ENCODE measurements at regions not wholly inside any gene's neighbourhood (a gene's known extent, or its start where the extent isn't known, plus 50 kb on each side); places are given as distances from the start of the nearest gene placed in this dataset.

DNA sequence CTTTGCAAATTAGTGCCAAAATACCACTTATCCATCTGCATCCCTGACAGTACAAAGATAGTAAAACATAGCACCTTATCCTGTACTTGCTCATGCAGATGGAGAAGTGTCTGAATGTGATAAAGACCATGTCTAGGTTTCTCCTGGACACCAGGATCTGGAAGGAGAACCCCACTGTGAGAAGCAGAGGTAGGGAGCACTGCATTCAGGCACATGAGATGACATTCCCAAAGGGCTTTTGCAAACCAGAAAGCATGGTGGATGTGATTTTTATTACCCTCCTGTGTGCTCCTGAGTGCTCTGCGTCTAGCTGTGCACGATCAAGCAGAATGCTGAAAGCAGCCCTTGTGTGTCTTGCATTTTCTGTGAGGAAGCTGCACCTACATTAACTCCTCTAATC is 857.6 kb upstream of the ID2 start:
- in situ Hi-C loops (cut with HindIII; ENCODE audit: low sequenced_read_pairs): no loop called here

DNA sequence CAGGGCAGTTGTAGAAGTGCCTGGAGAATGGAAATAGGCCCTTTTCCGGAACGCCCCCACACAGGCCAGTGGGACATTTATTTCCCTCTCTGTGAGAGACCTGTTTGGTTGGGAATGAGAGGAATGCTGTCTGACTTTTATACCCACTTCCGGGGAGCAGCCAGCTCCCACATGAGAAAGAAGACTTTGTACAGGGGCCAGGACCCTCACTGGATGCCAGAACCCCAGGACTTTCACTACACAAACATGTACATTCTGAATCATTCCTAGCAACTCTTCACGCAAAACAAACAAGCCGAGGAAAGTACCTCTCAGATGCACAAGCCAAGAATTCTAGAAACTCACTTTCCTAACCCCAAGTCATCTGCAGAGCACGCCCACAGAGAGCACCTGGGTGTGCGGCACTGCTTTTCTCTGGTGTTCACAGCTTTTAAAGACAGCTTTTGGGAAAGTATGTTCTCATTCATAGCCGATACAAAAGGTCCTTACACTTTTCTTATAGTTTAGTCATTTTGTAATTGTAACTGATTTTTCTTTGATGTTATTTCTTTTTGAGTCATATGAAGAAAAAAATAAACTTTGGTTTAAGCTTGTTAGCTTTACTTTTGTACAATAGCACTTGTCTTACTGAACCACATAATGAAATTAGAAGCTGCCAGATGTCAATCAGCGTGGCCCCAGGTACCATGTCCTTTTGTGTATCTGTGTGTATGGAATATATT is 856.1 kb upstream of the ID2 start:
- in situ Hi-C loops (cut with HindIII; ENCODE audit: low sequenced_read_pairs): no loop called here

DNA sequence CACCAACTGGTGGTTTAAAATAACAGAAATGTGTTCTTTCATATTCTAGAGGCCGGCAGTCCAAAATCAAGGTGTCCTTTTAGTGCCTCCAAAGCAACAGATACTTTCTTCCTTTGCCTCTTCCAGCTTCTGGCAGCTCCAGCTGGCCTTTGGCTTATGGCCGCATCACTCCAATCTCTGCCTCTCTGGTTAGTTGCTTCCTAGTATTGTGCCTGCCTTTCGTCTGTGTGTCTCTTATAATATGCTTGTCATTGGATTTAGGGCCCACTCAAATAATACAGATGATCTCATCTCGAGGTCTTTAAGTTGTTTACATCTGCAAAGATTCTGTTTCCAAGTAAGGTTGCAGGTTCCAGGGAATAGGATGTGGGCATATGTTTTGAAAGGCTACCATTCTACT is 855.2 kb upstream of the ID2 start:
- in situ Hi-C loops (cut with HindIII; ENCODE audit: low sequenced_read_pairs): no loop called here

DNA sequence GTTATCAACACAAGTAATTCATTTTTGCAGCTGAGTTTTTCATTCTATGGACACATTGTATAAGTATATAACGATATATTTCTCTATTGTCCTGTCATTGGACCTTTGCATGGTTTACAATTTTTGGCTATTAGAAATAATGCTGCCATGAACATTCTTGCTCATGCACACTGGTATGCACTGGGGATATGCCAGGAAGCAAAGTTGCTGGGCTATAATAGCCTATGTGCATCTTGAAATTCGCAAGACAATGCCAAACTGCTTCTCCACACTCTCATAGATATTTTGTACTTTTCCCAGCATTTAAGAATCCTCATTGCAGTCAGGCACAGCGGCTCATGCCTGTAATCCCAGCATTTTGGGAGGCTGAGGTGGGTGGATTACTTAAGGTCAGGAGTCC is 852.6 kb upstream of the ID2 start:
- in situ Hi-C loops (cut with HindIII; ENCODE audit: low sequenced_read_pairs): no loop called here

DNA sequence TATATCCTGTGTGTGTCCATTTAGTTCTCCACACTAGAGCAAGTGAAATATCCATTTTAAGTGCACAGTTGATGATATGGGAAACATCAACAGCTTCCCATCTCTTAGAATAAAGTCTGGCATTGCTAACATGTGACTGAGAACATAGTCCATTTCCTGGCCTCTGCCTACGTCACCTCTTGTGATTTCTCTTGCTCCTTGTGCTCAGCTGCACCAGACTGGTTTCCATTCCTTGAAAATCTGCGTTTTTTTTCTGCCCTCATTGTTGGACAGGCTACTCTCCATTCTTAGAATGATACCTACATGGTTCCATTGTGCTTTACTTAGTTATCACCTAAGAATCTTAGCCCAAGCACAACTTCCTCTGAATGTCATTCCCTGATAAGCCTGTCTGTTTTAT is 851.2 kb upstream of the ID2 start:
- in situ Hi-C loops (cut with HindIII; ENCODE audit: low sequenced_read_pairs): no loop called here

DNA sequence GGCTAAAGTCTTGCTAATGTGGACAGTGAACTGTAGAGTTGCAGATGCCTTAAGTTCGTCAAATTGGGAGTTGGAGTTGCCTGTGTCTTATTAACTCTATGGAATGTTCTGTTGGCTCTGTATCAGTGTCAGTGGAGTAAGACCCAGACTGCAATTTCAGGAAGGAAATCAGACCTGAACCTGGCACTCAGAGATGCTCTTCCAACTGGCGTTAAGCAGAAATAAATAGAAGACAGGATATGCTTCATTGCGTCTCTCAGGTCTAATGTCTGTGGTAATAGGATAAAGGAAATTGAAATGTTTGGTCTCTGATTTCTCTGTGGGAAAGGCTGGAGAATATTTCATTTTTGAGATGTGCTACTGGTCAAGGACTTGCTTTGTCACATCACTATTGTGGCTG is 846.7 kb upstream of the ID2 start:
- in situ Hi-C loops (cut with HindIII; ENCODE audit: low sequenced_read_pairs): no loop called here

DNA sequence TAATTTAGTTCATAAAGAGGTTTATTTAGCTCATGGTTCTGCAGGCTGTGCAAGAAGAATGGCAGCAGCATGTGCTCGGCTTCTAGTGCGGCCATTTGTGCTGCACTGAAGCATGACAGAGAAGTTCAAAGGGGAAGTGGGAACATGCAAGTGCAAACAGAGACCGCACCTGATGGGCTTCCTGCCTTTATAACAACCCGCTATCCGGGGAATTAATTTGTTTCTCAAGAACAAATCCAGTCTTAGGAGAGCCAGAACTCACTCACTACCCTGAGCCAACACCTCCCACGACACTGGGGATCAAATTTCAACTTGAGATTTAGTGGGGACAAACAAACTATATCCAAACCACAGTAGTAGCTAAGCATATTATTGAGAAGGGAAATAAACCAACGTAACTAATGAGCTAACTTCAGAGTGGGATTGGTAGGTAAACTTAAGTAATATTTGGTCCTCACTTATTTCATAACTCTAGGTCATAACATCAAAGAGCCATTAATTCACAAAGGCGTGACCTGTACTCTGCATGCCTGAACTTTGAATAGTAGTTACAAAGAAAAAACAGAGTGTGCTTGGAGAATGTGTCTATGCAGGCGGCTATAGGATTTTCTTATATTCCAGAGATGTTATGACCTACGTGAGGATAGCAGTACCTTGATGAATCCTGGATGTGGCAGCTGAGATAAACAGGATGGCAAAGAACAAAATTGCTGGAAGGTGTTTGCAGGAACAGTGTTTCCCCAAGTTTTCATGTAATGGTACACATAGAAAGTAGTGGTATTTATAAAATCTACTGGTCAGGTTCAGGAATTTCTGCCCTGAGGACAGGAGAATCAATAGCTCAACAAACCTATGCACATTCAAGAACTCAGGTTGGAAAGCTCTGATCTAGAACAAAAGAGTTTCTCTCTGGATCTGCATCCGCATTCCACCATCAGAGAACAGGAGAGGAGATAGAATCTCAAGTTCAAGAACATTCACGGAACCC is 845.9 kb upstream of the ID2 start:
- in situ Hi-C loops (cut with HindIII; ENCODE audit: low sequenced_read_pairs): no loop called here

DNA sequence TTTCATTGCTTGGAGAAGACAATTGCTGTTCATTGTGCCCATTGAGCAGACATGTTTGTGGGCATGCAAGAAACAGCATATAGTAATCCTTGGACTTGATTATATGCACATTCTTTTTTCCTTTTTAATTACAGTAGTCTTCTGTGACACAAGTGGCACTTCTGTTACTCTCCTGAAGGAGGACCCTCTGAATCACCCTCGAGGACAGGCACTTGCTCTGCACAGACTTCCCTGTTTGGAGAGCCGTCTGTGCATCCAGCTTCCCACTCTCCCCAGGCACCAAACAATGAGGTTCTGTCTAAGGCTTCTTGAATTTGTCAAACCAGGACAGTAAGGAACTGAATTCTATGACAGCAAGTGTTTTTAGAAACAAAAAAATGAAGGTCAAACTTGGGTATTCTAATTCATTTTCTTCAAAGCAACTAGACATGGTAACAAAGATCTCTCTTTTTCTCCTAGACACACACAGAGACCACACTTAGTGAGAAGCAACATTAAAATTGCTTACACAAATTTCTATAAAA is 844.6 kb upstream of the ID2 start:
- in situ Hi-C loops (cut with HindIII; ENCODE audit: low sequenced_read_pairs): no loop called here

DNA sequence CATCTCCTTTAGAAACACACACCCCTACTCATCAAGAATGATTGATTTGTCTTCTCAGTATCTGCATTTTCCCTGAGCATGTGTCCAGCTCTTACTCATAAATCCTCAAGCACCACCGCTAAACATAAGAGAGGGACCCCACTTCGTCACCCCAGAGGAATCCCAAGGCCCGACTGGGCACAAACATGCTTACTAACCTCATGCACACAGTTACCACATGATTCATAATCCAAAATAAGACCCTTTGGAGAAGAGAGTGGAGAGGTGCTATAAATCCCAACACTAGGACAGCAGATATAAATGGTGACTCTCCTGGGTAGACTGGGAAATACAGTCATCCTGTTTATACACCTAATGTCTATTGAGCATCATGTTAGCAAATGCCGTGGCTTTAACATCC is 843.2 kb upstream of the ID2 start:
- in situ Hi-C loops (cut with HindIII; ENCODE audit: low sequenced_read_pairs): no loop called here

DNA sequence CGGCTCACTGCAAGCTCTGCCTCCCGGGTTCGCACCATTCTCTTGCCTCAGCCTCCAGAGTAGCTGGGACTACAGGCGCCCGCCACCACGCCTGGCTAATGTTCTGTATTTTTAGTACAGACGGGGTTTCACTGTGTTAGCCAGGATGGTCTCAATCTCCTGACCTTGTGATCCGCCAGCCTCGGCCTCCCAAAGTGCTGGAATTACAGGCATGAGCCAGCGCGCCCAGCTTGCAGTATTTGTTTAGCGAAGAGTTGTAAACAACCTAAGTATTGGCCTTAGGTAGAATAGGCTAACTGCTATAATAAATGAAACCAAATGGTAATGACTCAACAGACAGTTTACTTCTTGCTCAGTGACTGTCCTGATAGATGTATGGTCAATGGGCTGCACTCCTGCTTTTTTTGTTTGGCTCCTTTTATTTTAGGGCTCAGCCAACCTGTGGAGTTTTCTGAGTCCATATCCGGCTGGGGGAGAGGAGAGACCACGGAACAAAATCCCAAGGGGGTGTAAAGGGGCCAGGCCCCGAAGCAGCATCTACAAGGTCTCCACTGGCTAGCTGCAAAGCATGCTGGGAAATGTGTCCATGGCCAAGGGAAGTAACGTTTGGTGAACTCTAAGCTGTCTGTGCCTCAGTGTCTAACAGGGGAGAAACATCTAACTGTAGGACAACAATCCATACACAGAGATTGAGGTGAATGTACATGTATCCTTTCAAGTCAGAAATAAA is 841.0 kb upstream of the ID2 start:
- in situ Hi-C loops (cut with HindIII; ENCODE audit: low sequenced_read_pairs): no loop called here

DNA sequence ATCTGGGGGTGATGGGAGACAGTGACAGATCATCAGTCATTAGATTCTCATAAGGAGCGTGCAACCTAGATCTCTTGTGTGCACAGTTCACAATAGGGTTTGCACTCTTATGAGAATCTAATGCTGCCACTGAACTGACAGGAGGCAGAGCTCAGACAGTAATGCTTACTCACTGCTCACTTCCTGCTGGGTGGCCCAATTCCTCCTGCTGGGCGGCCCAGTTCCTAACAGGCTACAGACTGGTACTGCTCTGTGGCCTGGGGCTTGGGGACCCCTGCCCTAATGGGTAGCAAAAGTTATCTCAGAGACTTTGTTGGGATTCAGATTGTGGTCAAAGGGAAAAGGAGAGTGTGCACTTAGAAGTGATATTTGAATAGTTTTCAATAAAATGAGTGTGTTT is 840.1 kb upstream of the ID2 start:
- in situ Hi-C loops (cut with HindIII; ENCODE audit: low sequenced_read_pairs): no loop called here

DNA sequence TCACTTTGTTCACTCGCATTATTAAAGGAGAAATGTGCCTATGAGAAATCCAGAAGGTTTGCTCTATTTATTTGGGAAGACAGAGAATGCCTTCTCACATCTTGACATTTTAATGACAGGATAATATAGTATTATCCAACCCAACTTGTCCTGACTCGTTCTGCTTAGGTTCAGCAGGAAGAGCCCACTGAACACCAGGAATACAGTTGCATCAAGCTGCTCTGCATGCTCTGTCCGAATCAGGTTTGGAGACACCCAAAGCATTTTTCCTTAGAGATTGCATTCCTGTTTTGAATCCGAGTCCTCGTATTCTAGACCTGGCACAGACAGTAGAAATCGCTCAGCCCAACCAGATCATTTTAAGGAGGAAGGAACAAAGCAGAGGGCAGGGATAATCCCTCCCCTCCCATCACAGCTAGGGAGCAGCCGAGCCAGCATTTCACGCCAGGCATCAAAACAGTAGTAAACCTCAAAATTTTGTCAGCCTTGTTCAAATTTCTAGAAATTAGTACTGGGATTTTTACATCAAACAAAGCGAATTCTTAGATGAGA is 837.4 kb upstream of the ID2 start:
- in situ Hi-C loops (cut with HindIII; ENCODE audit: low sequenced_read_pairs): no loop called here

DNA sequence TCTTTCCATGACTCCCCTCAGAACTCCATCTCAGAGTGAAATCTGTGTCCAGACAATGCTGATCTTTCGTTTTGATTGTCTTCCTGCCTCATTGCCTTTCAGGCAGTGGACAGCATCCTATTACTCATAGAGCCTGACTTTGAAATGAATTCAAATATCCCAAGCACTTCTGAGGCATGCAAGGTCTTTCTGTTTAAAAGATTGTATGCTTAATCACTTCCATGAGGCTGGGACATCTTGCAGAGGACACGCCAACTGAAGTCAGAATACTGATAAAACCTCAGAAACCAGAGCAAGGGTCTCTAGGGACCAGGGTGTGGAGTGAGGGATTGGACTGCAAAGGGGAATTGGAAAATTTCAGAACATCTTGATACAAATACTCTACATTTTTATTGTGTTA is 836.5 kb upstream of the ID2 start:
- in situ Hi-C loops (cut with HindIII; ENCODE audit: low sequenced_read_pairs): no loop called here

DNA sequence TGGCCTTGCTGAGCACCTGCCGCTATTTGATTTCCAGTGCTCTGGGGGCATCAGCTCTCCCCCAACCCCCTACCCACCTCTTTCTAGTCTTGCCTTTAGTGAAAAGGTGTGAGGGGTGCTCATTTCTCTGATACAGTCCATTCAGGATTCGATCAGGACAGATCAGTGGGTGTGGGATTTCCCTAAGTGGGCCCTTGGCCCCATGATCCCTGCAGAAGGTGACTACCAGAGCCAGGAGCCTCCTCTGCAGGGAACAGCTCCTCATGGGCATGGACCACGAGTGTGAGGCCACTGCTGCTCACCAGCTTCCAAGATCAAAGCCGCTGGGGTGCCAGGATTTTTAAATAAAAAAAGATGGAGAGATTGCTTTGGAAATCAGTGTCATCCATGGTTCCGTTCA is 835.2 kb upstream of the ID2 start:
- in situ Hi-C loops (cut with HindIII; ENCODE audit: low sequenced_read_pairs): no loop called here

DNA sequence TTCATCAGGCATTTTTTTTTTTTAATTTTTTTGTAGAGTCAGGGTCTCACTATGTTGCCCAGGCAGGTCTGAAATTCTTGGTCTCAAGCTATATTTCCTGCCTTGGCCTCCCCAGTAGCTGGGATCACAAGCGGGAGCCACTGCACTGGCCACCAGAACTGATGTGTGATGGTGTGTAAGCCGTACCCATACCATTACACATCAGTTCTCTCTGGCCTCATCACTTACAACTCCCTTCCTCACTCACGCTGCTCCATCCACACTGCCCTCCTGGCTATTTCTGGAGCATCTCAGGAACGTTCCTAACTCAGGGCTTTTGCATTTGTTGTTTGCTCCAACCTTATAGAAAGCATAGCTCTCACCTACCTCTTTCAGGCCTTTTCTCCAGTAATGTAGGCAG is 834.5 kb upstream of the ID2 start:
- in situ Hi-C loops (cut with HindIII; ENCODE audit: low sequenced_read_pairs): no loop called here

DNA sequence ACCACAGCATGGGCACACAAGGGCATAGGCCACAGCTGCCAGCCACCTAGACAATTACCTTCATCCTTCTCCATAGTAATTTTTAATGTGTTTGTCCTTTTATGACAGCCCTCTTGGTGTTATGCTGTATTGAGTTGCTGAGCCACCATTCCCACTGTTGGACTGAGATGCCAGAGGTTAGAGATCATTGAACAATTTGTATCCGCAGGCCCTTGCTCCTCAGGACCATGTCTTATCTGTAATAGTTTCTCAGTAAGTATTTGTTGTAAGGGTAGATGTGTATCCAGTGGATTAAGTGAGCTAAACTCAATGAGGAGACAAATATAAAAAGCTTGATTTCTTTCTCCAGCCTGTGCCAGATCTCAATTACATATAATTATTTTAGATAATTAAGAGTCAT is 832.8 kb upstream of the ID2 start:
- in situ Hi-C loops (cut with HindIII; ENCODE audit: low sequenced_read_pairs): no loop called here

DNA sequence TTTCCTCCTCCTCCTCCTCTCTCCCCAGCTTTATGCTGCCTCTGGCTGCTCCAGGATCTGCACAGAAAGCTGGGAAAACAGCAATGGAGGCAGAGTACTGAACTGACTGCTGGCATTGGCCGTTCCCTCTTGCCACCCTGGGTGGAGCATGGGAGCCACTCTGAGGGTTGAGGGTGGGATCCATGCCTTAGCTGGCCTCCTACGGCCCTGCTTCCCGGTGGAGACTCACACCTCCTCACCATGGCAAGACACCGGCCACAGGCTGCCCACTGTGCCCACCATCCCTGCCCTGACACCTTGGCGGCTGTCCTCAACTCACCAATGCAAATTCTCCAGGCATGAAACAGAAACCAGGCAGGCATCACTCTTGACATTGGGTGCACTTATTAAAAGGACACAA is 832.3 kb upstream of the ID2 start:
- in situ Hi-C loops (cut with HindIII; ENCODE audit: low sequenced_read_pairs): no loop called here

DNA sequence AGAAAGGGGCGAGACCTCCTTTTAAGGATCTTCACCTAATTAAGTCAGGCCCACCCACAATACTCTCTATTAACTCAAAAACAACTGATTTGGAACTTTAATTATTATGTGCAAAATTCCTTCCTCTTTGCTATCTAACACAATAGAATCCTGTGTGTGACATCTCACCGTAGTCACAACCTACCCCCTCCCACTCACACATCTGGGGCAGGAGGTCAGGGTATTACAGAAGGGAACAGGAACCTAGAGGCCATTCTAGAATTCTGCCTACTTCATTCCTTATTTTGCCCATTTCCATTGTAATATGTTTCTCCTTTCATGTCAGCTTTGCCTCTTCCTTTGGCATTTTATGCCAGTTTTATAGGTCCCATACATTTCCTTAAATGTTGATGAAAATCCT is 829.3 kb upstream of the ID2 start:
- in situ Hi-C loops (cut with HindIII; ENCODE audit: low sequenced_read_pairs): no loop called here

DNA sequence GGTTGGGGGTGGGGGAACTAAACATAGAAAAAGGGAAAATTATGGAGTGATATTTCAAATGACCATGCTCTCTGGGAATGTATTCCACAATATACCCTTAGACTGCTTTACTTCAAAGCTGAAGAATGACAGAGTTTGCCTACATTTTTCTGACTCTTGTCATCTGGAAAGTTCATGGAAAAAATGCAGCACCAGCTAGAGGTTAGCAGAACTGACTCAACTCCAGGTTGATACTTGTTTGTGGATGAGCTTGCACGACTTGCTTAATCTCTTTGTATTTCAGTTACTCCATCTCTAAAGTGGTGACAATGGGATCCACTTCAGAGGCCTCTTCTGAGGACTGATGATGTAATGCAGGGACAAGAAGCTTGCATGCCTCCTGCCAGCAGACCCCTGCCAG is 824.0 kb upstream of the ID2 start:
- in situ Hi-C loops (cut with HindIII; ENCODE audit: low sequenced_read_pairs): no loop called here

DNA sequence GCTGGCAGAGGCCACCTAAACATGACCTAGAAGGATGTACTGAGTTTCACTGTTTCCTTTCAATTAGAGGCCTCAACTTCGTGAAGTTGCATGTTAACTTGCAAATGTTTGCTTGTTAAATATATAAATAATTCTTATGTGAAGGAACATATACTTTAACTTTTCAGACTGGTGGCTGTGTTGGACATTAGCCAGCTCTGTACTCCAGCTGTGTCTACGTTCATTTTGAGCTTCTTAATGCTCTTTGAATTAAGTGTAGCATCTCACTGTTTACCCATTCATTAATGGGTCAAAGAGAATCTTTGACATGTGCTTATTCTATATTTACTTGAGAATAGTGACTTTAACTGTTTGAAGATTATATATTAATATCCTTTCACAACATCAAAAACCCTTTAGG is 823.2 kb upstream of the ID2 start:
- in situ Hi-C loops (cut with HindIII; ENCODE audit: low sequenced_read_pairs): no loop called here

DNA sequence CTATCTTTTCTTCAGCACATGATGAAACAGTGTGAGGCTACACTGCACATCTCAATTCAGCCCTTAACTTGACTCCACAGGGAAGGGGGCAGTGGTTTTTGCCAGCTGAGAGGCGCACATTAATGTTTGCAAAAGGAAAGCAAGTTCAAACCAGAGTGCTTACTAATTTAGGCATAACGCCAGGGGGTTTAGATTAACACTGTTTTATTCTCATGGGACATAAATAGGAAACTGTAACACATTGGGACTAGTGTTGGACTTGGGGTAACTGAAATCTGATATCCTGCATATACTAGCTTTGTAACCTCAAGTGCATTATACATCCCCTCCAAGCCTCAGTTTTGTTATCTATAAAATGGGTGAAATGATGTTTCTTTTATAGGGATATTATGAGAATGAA is 821.2 kb upstream of the ID2 start:
- in situ Hi-C loops (cut with HindIII; ENCODE audit: low sequenced_read_pairs): no loop called here
